Stimulated activated CD4-positive, alpha-beta T cell treated with anti-CD3 and anti-CD28 coated beads, TNF-alpha, amount 100 ng/mL, for 4 hours (primary cell): ENCODE measurements at regions not wholly inside any gene's neighbourhood (a gene's known extent, or its start where the extent isn't known, plus 50 kb on each side); places are given as distances from the start of the nearest gene placed in this dataset.

Source experiments
- DNase-seq, 3 experiments: peaks; one replicate each; pipeline ENCODE4 v3.0.0-alpha.2; 2020; ENCODE audit warnings: low read depth in 3 of 3

DNA sequence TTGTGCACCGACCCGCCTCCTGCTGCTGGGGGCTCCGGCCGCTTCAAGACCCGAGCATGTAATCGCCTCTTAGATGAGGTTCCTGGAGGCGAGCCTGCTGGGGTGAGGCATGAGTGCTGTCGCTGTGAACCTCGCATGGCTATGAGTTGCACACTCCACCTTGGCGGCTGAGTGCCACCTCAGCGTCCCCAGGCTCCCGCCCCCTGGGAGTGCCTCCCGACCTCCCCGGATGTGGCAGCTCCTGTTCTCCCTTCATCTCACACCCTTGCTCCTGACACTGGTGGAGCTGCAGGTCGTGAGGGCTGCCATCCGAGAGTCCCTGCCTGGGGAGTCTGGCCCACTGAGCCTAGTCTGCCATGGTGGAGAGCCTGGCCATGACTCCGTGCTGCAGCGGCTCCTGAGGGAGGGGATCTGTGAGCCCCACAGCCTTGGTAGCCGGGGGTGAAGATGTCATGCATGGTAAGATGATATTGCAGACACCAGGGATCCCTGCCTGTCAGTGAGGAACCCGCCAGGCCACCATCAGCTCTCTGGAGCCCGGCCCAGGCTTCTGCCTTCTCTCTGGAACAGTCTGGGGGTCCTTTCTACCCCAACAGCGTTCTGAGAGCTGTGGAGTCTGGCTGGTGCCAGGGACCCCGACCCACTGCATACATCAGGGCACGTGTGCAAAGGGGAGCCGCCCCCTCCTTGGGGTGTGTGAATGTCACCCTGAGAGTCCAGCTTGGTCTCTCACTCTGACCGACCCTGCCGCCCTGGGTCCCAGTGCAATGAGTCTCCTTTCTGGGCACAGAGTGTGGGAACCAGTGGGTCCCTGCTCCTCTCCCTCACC lies 61.6 kb upstream of the HS6ST1 start:
- no peak for DNase-seq

DNA sequence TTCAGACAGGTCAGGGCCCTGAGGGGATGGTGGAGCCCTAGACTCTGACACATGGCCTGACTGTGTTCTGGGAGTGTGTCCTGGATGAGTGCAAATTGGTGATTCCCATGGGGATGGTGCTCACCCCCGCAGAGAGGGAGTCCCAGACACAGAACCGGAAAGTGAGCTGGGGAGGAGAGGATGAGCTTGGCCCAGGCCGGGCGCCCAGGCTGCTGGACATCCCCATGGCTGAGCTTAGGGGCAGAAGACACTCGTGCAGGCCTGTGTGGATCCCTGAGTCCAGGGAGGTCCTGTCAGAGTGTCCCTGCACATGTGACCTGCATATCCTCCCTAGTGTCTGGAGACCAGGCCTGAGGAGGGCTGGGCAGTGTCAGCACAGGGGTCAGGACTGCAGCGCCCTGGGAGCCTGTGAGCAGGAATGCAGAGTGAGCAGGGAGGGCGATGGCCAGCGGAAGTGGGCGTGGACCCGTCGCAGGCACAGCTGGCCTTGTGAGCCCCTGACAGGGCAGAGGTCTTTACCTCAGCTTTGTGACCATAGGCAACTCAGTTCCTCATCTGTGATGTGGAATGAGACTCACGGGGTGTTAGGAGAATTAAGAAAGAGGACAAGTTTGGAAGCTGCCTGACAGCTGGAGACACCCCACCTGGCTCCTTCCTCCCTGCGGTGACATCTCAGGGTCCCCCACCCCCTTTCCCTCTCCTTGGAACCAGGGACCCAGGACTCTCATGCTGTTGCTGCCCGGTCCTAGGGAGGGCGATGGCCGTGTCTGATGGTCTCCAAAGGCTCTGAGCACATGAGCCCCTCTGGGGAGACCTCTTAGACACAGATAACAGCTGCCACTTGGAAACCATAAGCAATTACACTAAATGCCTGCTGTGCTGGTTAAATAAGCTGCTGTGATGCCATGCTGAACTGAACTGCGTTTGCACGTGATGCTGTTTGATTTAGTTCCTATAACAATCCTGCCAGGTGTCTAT lies 62.6 kb upstream of the HS6ST1 start:
- DNase-seq = no peak

DNA sequence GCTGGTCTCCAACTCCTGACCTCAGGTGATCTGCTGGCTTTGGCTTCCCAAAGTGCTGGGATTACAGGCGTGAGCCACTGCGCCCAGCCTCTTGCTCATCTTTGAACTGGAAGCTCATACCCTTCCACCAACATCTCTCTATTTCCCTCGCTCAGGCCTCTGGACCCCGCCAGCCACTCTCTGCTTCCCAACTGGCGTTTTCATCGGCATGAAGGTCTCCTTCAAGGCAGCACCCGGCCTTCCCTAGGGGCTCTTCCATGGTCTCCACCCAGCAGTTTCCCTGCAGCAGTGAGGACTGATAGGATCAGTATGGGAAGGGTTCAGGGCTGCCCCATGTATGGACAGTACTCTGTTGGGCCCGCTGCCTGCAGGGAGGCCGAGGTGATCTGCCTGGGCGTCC lies 65.8 kb upstream of the HS6ST1 start:
- no peak for DNase-seq

DNA sequence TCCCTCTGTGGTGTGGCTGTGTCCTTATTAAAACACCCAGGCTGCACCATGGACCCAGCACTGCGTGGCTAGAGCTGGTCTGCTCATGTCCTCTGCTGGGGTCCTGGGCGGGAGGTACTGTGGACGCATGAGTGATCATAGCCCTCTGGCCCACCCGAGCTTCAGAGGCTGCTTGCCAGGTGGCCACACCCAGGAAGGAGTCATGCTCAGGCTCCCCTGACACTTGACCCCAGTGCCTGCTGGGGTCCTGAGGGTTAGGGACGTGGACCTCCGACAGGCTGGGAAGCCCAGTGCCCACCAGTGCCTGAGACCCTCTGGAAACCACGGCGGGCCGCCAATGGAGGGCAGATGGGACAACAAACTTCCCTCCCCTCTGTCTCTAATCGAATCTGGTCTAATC lies 66.3 kb upstream of the HS6ST1 start:
- no peak for DNase-seq

DNA sequence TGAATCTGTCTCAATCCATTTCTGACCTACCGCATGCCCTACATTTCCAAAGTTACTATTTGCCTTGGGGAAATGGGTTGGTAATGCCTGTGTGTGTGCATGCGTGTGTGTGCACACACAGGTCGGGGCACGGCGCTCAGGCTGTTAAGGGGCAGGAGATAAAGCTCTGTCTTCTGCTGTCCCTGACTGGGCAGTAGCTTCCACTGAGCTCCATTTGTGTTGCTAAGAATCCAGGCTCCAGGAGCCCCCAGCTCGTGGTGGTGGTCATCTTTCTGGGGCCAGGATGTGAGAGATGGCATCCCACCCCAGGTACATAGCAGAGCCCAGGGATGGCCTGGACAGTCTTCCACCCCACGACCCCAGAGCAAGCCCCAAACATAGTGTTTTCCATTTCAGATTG lies 66.7 kb upstream of the HS6ST1 start:
- no peak for DNase-seq

DNA sequence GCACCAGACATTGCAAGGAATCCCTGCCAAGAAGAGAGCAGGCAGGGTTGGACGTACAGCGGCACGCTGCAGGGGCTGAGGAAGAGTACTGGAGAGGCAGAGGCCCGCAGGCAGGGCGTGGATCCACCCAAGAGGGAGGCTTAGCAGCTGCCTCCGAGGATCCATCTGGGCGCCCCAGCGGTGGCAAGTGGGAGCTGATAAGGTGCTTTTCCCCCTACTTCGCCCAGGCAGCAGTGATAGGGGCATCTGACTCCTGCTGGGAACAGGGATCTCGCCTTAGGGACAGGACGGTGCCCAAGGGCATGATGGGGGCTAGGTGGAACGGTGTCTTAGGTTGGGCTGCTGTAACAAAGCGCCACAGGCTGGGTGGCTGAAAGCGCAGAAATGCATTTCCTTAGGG lies 67.4 kb upstream of the HS6ST1 start:
- DNase-seq = no peak

DNA sequence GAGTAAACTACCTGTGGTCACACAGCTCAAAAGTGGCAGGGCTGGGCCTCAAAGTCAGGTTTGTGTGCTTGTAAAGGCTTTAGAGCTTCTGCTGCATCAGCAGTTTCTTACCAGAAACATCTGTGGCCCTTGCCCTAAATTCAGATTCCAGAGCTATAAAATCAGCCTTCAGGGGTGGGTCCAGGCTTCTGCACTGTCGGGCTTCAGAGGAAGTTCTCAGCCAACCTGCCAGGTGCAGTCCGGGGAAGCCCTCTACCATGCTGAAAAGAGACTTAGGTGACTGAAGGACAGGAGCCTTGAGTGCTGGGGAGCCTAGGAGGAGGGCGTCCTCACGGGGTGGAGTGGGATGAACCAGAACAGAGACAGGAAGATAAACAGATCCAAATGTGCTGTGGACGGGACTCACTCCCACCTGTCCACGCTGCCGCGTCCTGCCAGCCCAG lies 69.9 kb upstream of the HS6ST1 start:
- no peak for DNase-seq

DNA sequence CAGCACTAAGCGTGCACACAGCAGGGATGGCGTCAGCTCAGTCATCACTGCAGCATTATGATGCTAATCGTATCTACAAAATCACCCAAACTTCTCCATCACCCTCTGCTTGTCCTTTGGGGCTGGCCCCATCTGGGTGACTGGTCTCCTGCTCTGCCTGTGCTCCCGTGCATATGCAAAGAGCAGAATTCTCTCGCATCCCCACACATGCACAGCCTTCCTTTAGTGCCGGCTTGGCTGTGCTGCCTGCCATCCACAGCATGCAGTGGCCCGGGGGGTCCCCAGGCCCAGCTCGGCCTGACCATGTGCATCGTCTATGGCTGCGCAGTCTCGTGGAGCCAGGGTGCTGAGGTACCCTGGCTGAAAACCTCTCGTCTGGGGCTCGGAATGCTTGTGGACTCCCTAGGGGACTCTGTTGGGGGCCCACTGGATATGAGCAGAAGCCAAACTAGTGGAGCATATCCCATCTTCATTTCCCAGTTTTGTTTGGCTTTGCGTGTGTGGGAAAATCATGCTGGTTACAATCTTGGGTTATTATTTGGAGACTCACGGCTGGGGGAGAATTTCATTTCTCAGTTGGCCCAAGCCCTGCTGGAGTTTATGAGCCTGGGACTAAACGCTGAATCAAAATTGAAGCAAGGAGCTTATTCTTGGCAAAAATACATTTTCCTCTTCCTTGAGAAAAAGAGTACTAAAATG lies 70.9 kb upstream of the HS6ST1 start:
- no peak for DNase-seq

DNA sequence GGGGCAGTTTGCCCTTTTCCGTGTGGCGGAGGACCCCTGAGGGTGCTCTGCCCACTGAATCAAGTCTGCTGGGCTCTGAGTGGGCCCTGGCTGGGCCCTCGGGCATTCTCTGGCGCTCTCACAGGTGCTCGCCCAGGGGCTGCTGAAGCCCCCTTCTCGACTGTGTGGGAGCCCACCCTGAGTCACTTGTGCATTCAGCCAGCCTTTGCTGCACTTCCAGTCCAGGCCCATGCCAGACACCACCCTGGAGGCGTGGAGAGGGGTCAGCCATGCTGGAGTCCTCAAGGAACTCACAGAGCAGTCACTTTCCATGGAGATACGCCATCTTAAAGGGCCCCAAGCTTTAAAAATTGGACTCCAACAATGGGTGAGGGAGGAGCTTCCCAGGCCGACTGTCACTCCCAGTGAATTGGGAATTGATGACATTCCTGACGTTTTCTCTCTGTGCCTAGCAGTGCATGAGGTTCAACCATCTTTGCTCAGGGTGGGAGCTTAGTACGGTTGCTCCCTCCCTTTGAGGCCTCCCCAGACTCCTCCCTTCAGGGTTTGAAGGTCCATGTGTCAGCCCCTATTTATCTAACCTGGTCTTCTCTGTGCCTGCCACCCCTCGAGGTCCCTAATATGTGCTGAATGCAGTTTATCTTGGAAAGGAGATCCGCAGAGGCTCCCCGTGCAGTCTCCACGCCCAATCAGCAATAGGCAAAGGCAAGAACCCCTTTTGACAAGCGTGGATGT lies 71.8 kb upstream of the HS6ST1 start:
- DNase-seq = no peak

DNA sequence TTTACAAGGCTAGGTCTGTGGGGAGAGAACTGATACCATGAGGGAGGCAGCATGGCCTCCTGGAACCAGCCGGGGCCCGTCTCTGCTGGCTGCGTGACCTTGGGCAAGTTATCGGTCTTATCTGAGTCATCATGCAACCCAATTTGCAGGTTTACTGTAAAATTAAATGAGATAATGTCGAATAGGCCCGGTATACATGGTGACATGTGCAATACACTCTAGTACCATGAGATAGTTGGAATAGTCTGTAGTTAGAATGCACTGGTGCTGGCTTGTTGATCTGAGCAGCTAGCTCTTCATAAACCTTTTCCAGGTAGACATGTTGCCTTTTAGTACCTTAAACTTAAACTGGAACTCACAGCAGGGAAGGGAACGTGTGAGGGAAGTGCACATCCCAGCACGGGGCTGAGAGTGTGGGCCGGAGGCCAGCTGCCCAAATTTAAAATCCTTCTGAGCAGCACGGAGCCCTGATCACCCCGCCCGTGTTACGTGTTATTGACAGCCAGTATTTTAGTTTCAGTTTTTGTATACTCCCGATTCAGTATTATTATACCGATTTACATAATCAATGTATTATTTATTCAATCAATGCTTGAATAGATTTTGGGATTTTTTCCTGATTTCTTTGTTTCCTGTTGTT lies 72.4 kb upstream of the HS6ST1 start:
- no peak for DNase-seq

DNA sequence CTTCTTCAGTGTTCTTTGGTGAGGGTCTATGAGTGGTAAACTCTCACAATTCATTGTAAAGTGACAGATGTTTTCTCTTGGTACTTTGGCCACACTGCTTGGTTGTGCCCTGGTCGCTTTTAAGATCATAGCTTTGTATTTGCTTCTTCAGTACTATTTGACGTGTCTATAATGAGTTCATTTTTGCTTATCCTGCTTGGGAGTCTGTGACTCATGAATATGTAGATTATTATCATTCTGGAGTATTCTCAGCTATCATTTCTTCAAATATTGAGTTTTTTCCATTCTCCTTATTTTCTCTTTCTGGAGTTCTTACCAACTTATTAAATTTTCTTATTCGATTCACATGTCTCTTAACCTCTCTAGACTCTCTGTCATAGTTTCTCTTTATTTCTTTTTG lies 73.0 kb upstream of the HS6ST1 start:
- no peak for DNase-seq

DNA sequence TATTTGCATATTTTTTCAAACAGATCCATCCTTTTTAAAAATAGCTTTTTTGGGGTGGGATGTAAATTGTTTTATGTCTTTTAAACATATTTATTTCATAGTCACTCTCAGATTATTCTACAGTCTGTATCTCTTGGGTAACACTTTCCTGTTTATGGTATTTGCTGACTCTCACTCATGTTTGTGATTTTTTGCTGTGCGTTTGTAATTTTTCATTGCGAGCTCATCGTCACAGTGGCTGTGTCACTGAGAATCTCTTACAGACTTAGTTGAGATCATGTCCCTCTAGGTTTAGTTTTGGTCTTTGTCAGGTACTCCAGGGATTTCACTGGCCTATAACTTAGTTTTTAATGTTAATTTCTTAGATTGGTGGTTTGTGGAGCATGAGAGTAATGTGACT lies 73.5 kb upstream of the HS6ST1 start:
- no peak for DNase-seq

DNA sequence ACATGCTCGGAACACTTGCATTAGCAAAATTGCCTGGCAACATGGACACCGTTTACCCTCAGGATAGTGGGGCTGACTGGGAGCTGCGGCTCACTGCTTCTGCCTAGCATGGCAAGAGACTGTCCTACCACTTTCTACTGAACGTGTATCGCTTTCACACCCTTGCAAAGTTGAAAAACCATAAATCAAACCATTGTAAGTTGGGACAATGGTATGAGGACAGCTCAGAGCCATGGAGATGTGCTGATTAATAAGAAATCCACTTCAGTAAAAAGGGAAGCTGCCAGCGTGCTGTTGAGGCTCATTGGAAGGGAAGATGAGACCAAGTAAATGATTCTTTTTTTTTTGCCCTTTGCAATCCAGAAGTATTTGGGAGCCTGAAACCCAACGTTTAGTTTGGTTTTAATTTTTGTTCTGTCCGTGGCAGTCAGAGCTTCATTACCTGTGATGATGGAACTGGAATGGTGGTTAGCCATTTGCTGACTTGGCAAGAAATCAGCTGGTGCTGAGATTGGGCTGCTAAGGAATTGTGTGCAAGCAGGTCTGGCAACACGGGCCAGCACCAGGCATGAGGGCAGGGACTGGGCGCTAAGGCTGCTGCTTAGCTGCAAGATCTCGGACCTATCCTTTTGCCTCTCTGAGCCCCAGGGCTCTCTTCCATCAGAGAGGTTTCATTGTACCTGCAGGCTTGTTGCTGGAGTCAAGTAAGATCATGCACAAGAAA lies 75.5 kb upstream of the HS6ST1 start:
- no peak for DNase-seq

DNA sequence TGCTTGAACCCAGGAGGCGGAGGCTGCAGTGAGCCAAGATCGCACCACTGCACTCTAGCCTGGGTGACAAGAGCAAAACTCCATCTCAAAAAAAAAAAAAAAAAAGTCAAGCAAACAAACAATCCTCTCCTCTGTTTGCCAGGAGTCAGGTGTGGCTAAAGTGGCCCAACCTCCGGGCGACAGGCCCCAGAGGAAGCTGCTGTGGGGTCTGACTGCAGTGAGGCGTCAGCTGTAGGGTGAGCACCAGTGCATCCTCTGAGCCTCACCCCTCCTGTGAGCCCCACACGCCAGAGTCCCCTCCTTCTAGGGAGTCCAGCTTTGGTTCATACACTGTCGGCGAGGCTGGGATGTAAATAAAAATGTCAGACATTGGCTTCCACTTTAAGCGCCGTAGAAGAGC lies 76.5 kb upstream of the HS6ST1 start:
- no peak for DNase-seq

DNA sequence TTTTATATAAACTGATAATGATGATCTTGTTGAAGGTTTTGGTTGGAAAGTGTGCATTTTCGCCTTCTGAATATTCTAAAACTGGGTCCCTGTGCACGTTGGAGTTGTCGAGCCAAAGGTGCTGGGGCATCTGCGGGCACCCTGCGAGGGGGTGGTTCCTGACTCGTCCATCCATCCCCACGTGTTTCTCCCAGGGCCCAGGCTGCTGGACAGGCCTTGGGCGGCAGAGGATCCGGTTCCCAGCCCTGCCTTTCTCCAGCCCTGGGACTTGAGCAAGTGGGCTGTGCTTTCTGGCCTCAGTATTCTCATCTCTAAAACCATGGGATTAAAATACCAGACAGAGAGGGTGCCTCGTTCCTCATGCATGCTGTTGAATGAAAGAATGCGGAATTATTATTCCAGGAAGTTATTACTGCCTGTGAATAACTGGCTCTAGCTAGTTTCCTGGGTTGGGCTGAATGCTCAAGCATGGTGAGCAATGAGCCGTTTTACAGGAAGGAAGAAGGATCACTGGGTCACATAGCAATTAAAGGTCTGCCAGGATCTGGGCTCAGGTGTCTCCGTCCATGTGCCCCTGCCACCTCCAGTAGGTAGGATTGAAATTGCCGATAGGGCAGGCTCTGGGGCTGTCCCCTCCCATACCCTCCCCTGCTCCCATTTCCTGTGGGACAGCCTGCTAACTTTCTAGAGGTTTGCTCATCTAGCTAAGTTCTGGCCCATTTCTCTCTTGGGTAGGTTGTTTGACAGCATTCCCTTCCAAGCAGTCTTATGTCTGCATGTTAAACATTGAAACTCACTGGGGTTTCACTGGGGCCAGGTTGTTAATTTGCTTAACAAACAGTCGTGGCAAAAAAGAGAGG lies 77.2 kb upstream of the HS6ST1 start:
- DNase-seq = no peak

DNA sequence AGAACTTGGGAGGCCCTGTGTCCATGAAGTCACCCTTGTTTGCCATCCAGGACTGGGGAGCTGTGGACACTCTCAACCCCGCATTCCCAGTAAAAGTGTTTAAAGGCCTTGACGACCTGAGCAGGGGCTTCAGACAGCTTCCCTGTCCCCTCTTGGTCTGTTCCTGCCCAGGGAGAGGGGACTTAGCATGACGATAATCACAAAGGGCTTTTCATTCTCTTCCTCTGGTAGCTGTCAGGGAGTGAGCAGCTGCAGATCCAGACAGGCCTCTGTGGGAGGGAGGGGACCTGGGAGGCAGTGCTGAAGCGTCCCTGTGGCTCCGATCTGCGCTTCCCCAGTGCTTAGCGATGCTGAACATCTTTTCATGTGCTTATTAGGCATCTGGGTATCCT lies 77.8 kb upstream of the HS6ST1 start:
- DNase-seq = no peak

DNA sequence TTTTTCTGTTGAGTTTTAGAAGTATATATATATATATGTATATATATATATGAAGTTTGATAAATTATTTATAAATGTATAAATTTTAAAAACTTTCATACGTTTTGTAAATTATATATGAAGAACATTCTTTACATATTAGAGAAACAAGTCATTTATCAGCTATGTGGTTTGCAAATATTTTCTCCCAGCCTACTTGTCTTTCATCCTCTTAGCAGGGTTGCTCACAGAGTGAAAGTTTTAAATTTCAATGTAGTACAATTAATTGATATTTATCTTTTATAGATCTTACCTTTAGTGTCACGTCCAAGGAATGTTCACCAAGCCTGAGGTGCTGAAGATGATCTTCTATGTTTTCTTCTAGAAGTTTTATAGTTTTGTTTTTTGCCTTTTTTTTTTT lies 78.3 kb upstream of the HS6ST1 start:
- no peak for DNase-seq

DNA sequence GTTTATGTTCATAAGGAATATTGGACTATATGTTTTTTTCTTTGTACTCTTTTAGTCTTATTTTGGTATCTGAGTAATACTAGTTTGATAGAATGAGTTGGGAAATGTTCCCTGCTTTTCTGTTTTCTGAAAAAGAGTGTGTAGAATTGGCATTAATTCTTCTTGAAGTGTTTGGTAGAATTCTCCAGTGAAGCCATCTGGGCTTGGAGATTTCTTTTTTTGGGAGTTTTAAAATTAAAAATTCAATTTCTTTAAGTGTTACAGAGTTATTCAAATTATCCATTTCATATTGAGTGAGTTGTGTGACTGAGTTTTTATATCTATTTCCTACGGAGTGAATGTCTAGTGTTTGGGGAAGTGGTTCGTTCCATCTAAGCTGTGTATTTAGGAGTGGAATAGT lies 80.6 kb upstream of the HS6ST1 start:
- DNase-seq = no peak

DNA sequence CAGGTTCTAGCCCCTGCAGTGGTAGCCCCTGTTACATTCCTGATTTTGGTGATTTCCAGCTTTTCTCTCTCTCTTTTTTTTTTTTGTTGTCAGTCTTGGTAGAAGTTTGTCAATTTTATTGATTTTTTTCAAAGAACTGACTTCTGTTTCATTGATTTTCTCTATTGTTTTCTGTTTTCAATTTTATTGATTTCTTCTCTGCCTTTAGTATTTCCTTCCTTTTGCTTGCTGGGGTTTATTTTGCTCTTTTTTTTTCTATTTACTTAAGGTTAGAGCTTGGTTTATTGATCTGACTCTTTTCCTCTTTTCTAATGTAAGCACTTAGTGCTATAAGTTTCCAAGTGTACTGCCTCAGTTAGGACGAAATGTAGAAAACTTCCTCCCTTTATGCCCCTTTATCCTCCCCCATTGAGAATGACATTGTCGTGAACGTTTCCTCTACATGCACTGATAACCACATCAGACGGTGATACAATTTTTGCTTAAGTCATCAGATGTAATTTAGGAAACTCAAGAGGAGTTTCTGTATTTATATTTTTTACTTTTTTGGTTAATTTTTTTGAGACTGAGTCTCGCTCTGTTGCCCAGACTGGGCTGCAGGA lies 81.1 kb upstream of the HS6ST1 start:
- DNase-seq = no peak
